MM.1S (cell line): ENCODE measurements at regions not wholly inside any gene's neighbourhood (a gene's known extent, or its start where the extent isn't known, plus 50 kb on each side); places are given as distances from the start of the nearest gene placed in this dataset.

ENCODE experiments used
- DNase-seq: peaks from one replicate; pipeline ENCODE4 v3.0.0-alpha.2; 2015
- H2AFZ ChIP-seq: fragments of 300-600 bp; sonication (generic); 2 replicates; pipeline ENCODE4 v1.6.0; 2016; ENCODE audit warnings: antibody characterized with exemption, low read length
- H3F3A ChIP-seq: fragments of 300-600 bp; sonication (generic); 2 replicates; pipeline ENCODE4 v1.6.1; 2016; ENCODE audit warnings: mild to moderate bottlenecking, antibody characterized with exemption, low read length, moderate library complexity, mixed read lengths; ENCODE audit not compliant: insufficient read depth
- H3K27ac ChIP-seq: fragments of 300-600 bp; sonication (generic); 2 replicates; pipeline ENCODE4 v1.5.1; 2016; ENCODE audit warnings: mild to moderate bottlenecking, low read length
- H3K27me3 ChIP-seq: fragments of 300-600 bp; sonication (generic); replicated peaks from 2 replicates; pipeline ENCODE4 v1.6.0; 2016; ENCODE audit warnings: low read length; ENCODE audit not compliant: insufficient read depth
- H3K36me3 ChIP-seq: fragments of 300-600 bp; sonication (generic); replicated peaks from 2 replicates; pipeline ENCODE4 v1.6.1; 2016; ENCODE audit warnings: mild to moderate bottlenecking, low read length, mixed read lengths; ENCODE audit not compliant: insufficient read depth
- H3K4me1 ChIP-seq: fragments of 300-600 bp; sonication (generic); 2 replicates; pipeline ENCODE4 v1.6.1; 2016; ENCODE audit warnings: low read length, mixed read lengths
- H3K4me2 ChIP-seq: fragments of 300-600 bp; sonication (generic); 2 replicates; pipeline ENCODE4 v1.6.0; 2016; ENCODE audit warnings: low read depth, low read length
- H3K4me3 ChIP-seq: fragments of 300-600 bp; sonication (generic); 2 replicates; pipeline ENCODE4 v1.5.1; 2016; ENCODE audit warnings: low read length, mixed read lengths
- H3K79me2 ChIP-seq: fragments of 300-600 bp; sonication (generic); 2 replicates; pipeline ENCODE4 v1.6.1; 2016; ENCODE audit warnings: mixed run types, low read length, mixed read lengths
- H3K9ac ChIP-seq: fragments of 300-600 bp; sonication (generic); 2 replicates; pipeline ENCODE4 v1.6.1; 2016; ENCODE audit warnings: low read length, mixed read lengths
- H3K9me2 ChIP-seq: fragments of 300-600 bp; sonication (generic); replicated peaks from 2 replicates; pipeline ENCODE4 v1.6.1; 2016; ENCODE audit warnings: mild to moderate bottlenecking, low read length, mixed read lengths; ENCODE audit not compliant: insufficient read depth
- H3K9me3 ChIP-seq: fragments of 300-600 bp; sonication (generic); replicated peaks from 2 replicates; pipeline ENCODE4 v1.6.1; 2016; ENCODE audit warnings: mild to moderate bottlenecking, low read length, mixed read lengths; ENCODE audit not compliant: insufficient read depth
- H4K20me1 ChIP-seq: fragments of 300-600 bp; sonication (generic); 2 replicates; pipeline ENCODE4 v1.6.1; 2016; ENCODE audit warnings: mild to moderate bottlenecking, low read length, moderate library complexity, mixed read lengths; ENCODE audit not compliant: insufficient read depth
- EZH2 ChIP-seq: fragments of 300-600 bp; sonication (generic); optimal IDR thresholded peaks from 2 replicates; pipeline ENCODE3; 2017; ENCODE audit warnings: low read depth, mild to moderate bottlenecking, antibody characterized with exemption, low read length, mixed read lengths
- EZH2phosphoT487 ChIP-seq: fragments of 300-600 bp; sonication (generic); IDR thresholded peaks from 2 replicates; pipeline ENCODE4 v1.6.1; 2018; ENCODE audit warnings: antibody characterized with exemption, low read length
- TF ChIP-seq, protein P1 (sequence below): fragments of 300-600 bp; sonication (generic); IDR thresholded peaks from 2 replicates; pipeline ENCODE4 v1.5.1; 2016; ENCODE audit warnings: antibody characterized with exemption, low read length, mixed read lengths

DNA sequence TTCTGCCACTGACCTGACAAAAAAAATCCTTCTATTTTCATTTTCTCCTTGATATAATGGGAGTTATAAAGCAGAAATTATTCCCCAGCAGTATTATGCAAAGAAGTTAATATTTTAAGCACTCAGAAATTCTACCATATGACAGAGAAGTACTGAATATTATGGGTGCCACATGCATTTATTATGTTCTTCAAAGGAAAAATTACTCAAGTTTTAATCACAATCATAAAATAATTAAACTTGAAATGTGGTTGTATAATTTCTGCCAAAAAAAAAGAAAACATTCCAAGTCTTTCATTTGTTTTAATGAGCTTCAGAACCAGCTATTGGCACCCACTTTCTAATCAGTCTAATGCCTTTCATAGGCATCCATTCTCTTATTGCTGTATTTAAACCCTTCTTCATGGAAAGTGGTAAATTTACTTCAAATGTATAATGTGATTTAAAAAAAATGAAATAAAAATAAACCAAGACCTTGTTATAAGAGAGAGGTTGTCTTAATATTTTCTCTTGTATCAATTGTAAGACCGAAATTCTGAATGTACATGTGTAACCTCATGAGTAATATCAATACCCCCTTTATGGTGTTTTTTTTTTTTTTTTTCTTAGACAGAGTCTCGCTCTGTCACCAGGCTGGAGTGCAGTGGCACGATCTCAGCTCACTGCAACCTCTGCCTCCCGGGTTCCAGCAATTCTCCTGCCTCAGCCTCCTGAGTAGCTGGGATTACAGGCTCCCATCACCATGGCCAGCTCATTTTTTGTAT, 302.3 kb downstream of the IRS1 start:
- no peak overlapping the region for H3K27ac ChIP-seq
- H2AFZ ChIP-seq = no peak overlapping the region
- no peaks in the 10 kb centered on the region for H3K79me2 ChIP-seq
- DNase-seq = no peak
- no peaks in the 10 kb centered on the region for H3K9me3 ChIP-seq
- no peak overlapping the region for H3K4me2 ChIP-seq
- H3K9me2 ChIP-seq = no peaks in the 10 kb centered on the region
- no peaks in the 10 kb centered on the region for H3K36me3 ChIP-seq
- H4K20me1 ChIP-seq = no peaks in the 10 kb centered on the region
- TF ChIP-seq EZH2phosphoT487 (no peak), EZH2 (no peak)
- TF ChIP-seq, protein P1, sequence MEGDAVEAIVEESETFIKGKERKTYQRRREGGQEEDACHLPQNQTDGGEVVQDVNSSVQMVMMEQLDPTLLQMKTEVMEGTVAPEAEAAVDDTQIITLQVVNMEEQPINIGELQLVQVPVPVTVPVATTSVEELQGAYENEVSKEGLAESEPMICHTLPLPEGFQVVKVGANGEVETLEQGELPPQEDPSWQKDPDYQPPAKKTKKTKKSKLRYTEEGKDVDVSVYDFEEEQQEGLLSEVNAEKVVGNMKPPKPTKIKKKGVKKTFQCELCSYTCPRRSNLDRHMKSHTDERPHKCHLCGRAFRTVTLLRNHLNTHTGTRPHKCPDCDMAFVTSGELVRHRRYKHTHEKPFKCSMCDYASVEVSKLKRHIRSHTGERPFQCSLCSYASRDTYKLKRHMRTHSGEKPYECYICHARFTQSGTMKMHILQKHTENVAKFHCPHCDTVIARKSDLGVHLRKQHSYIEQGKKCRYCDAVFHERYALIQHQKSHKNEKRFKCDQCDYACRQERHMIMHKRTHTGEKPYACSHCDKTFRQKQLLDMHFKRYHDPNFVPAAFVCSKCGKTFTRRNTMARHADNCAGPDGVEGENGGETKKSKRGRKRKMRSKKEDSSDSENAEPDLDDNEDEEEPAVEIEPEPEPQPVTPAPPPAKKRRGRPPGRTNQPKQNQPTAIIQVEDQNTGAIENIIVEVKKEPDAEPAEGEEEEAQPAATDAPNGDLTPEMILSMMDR = no peak
- no peaks in the 10 kb centered on the region for H3K4me1 ChIP-seq
- no peaks in the 10 kb centered on the region for H3K27me3 ChIP-seq
- no peaks in the 10 kb centered on the region for H3F3A ChIP-seq
- no peak overlapping the region for H3K9ac ChIP-seq
- no peak overlapping the region for H3K4me3 ChIP-seq

DNA sequence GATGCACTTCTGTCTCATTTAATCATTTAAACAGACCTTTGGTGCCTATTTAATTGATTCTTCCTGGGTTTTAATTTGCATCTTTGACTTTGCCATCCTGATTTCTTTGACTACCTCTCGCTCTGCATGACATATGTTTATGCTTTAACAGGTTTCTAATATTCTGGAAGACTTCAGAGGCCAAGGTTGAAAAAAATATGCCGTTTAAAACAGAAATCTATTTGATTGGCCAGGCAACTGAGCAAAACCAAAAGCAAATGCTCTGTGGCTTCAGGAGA, 303.4 kb downstream of the IRS1 start:
- no peak overlapping the region for H3K4me2 ChIP-seq
- no peaks in the 10 kb centered on the region for H3K4me1 ChIP-seq
- H3K4me3 ChIP-seq = no peak overlapping the region
- H3K9me3 ChIP-seq = no peaks in the 10 kb centered on the region
- no peaks in the 10 kb centered on the region for H3F3A ChIP-seq
- TF ChIP-seq, protein P1 = no peak
- TF ChIP-seq EZH2phosphoT487 (no peak), EZH2 (no peak)
- no peaks in the 10 kb centered on the region for H4K20me1 ChIP-seq
- no peak overlapping the region for H3K9ac ChIP-seq
- no peak overlapping the region for H3K27ac ChIP-seq
- H2AFZ ChIP-seq = no peak overlapping the region
- H3K9me2 ChIP-seq = no peaks in the 10 kb centered on the region
- H3K36me3 ChIP-seq = no peaks in the 10 kb centered on the region
- H3K27me3 ChIP-seq = no peaks in the 10 kb centered on the region
- no peaks in the 10 kb centered on the region for H3K79me2 ChIP-seq
- no peak for DNase-seq

DNA sequence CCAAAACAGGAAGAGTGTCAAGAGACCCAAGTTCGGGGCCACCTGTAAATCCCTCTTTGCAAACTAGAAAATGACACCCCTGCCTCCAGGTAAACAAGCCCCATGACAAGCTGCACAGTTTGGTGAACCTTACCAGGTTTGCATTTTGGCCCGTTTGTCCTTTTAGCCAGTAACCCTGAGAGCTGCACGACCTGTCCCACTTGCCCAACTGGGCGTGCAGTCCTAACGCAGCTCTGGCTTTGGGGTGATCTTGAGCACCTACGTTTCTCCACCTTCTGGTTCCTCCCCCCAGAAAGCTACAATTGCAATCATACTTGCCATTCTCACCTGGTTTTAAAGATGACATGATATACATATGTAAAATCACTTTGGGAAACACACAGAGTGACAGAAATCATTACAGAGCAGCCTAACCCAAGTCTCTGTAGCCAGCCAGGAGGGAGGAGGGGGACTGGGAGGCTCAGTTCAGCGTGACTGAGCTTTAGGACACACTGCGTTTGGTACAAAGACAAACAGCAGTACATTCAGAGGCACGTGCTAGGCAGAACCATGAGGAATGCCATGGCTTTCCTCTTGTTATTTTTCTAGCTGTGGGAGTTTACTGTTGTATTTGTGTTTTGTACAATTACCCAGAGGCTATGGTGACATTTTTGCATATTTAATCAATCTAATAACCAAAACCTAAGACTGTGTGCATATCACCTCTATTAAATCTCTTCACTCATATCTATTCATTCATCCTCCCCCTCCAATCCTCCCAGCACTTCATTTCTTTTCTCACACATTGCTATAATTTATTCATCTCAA, 304.0 kb downstream of the IRS1 start:
- Histone ChIP-seq H2AFZ (no peak overlapping the region), H3K27me3 (no peaks in the 10 kb centered on the region), H3K9me2 (no peaks in the 10 kb centered on the region), H3K36me3 (no peaks in the 10 kb centered on the region), H3K27ac (no peak overlapping the region), H3K4me3 (no peak overlapping the region), H3K9me3 (no peaks in the 10 kb centered on the region), H3K9ac (no peak overlapping the region), H4K20me1 (no peaks in the 10 kb centered on the region), H3F3A (no peaks in the 10 kb centered on the region), H3K79me2 (no peaks in the 10 kb centered on the region), H3K4me2 (no peak overlapping the region), H3K4me1 (no peaks in the 10 kb centered on the region)
- no peak for DNase-seq
- no peak for TF ChIP-seq EZH2
- TF ChIP-seq, protein P1 = no peak
- TF ChIP-seq EZH2phosphoT487 = no peak
